BE2C (cell line): ENCODE measurements at regions not wholly inside any gene's neighbourhood (a gene's known extent, or its start where the extent isn't known, plus 50 kb on each side); places are given as distances from the start of the nearest gene placed in this dataset.
A peak's percentile ranks its signal among the peaks of the same experiment; 100 is the strongest.

Experiments used
- DNase-seq: peaks from one replicate; pipeline ENCODE4 v3.0.0-alpha.2; 2020
- H3K27me3 ChIP-seq: fragments of 250-450 bp; sonication (Bioruptor Pico); 2 replicates; pipeline ENCODE4 v1.5.1; 2020; ENCODE audit warnings: mild to moderate bottlenecking
- H3K36me3 ChIP-seq: fragments of 250-450 bp; sonication (Bioruptor Pico); 2 replicates; pipeline ENCODE4 v1.5.1; 2020; ENCODE audit warnings: mild to moderate bottlenecking
- H3K4me1 ChIP-seq: fragments of 250-450 bp; sonication (Bioruptor Pico); 2 replicates; pipeline ENCODE4 v1.5.1; 2020
- H3K4me3 ChIP-seq: 2 replicates; pipeline ENCODE4 v1.5.1; 2011; ENCODE audit warnings: low read depth, low read length
- H3K9me3 ChIP-seq: fragments of 250-450 bp; sonication (Bioruptor Pico); 2 replicates; pipeline ENCODE4 v1.5.1; 2020
- CTCF ChIP-seq: IDR thresholded peaks from 2 replicates; pipeline ENCODE4 v1.5.1; 2012; ENCODE audit warnings: mild to moderate bottlenecking, low read depth, low read length

DNA sequence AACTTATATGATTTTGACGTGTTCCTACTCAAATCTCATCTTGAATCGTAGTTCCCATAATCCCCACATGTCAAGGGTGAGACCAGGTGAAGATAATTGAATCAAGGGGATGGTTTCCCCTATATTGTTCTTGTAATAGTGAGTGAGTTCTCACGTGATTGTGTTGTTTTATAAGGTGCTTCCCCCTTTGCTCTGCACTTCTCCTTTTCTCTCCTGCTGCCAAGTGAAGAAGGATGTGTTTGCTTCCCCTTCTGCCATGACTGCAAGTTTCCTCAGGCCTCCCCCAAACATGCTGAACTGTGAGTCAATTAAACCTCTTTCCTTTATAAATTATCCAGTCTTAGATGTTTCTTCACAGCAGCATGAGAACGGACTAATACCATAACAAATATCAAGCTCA, 83.2 kb downstream of the MANEA start:
- Histone ChIP-seq H3K4me1 (no peaks in the 10 kb centered on the region), H3K36me3 (no peaks in the 10 kb centered on the region), H3K4me3 (no peak overlapping the region), H3K27me3 (no peaks in the 10 kb centered on the region), H3K9me3 (no peaks in the 10 kb centered on the region)
- no peak for TF ChIP-seq CTCF
- no peak for DNase-seq

DNA sequence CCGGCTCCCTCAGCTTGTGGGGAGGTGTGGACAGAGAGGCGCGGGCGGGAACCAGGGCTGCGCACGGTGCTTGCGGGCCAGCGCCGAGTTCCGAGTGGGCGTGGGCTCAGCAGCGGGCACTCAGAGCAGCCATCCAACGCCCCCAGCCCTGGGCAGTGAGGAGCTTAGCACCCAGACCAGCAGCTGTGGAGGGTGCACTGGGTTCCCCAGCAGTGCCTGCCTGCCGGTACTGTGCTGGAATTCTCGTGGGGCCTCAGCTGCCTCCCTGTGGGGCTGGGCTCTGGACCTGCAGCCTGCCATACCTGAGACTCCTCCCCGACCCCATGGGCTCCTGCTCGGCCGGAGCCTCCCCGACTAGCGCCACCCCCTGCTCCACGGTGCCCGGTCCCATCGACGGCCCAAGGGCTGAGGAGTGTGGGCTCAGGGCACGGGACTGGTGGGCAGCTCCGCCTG, 92.7 kb downstream of the MANEA start:
- no peaks in the 10 kb centered on the region; the same call in 1 of the 2 replicates for H3K9me3 ChIP-seq
- no peaks in the 10 kb centered on the region for H3K27me3 ChIP-seq
- H3K4me3 ChIP-seq = no peak overlapping the region
- DNase-seq = peak; percentile 5
- H3K36me3 ChIP-seq = no peaks in the 10 kb centered on the region
- no peak for TF ChIP-seq CTCF
- no peaks in the 10 kb centered on the region for H3K4me1 ChIP-seq

GRCh38 chr6:95676011-95676628, 98.8 kb downstream of the MANEA start:
- no peaks in the 10 kb centered on the region for H3K4me1 ChIP-seq
- H3K36me3 ChIP-seq = no peaks in the 10 kb centered on the region
- no peak overlapping the region for H3K4me3 ChIP-seq
- H3K9me3 ChIP-seq = no peaks in the 10 kb centered on the region
- H3K27me3 ChIP-seq = no peaks in the 10 kb centered on the region
- TF ChIP-seq CTCF = no peak
- no peak for DNase-seq

- no peak for DNase-seq
- Histone ChIP-seq H3K4me1 (no peaks in the 10 kb centered on the region), H3K27me3 (no peaks in the 10 kb centered on the region), H3K36me3 (no peaks in the 10 kb centered on the region), H3K9me3 (no peaks in the 10 kb centered on the region), H3K4me3 (no peak overlapping the region)
- no peak for TF ChIP-seq CTCF
Measured at GRCh38 chr6:95679981-95680380, 102.6 kb downstream of the MANEA start.

GRCh38 chr6:95681736-95682135, 104.4 kb downstream of the MANEA start:
- Histone ChIP-seq H3K27me3 (no peaks in the 10 kb centered on the region), H3K4me3 (no peak overlapping the region), H3K4me1 (no peaks in the 10 kb centered on the region), H3K9me3 (no peaks in the 10 kb centered on the region), H3K36me3 (no peaks in the 10 kb centered on the region)
- no peak for TF ChIP-seq CTCF
- no peak for DNase-seq

DNA sequence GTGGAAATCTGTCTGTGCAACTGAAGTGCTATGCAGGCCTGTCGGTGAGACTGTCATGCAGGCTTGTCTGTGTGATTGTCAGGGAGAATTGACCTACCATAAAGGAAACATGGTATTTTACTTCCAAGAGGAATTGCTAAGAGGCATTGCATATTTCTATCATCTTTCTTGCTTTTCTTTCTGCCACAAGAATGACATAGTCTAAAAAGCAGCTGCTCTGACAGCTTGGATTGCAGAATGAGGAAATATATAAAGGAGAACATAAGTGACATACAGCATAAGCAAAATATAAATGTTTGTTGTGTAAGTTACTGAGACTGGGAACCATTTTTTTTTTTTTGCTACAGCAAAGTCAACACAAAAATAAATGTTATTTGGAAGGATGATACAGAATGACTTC, 105.1 kb downstream of the MANEA start:
- Histone ChIP-seq H3K36me3 (no peaks in the 10 kb centered on the region), H3K4me3 (no peak overlapping the region), H3K27me3 (no peaks in the 10 kb centered on the region), H3K9me3 (no peaks in the 10 kb centered on the region), H3K4me1 (no peaks in the 10 kb centered on the region)
- TF ChIP-seq CTCF = no peak
- no peak for DNase-seq
